ENCODE measurements at regions not wholly inside any gene's neighbourhood (a gene's known extent, or its start where the extent isn't known, plus 50 kb on each side); places are given as distances from the start of the nearest gene placed in this dataset.

DNA sequence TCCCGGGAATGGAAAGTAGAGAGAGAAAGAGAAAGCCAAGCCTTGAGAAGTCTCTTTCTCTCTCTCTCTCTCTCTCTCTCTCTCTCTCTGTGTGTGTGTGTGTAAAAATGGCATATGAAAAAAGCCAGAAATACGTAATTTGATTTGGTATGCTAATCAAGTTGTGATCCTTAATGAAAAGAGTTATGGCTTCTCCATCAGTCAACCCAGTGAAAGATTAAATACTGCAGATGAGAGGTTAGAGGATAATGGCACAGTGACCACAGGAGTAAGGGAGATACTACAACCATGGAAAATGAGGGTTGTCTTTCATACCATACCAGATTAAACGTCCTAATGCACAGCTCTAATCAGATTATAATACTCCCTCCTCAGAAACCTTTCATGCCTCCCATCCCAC, 193.5 kb upstream of the SOX2 start:
- TF ChIP-seq, protein P1, sequence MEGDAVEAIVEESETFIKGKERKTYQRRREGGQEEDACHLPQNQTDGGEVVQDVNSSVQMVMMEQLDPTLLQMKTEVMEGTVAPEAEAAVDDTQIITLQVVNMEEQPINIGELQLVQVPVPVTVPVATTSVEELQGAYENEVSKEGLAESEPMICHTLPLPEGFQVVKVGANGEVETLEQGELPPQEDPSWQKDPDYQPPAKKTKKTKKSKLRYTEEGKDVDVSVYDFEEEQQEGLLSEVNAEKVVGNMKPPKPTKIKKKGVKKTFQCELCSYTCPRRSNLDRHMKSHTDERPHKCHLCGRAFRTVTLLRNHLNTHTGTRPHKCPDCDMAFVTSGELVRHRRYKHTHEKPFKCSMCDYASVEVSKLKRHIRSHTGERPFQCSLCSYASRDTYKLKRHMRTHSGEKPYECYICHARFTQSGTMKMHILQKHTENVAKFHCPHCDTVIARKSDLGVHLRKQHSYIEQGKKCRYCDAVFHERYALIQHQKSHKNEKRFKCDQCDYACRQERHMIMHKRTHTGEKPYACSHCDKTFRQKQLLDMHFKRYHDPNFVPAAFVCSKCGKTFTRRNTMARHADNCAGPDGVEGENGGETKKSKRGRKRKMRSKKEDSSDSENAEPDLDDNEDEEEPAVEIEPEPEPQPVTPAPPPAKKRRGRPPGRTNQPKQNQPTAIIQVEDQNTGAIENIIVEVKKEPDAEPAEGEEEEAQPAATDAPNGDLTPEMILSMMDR (IDR thresholded peaks at IDR 0.05; ENCODE audit: borderline replicate concordance, extremely low read depth, low read length, poor library complexity, severe bottlenecking), result no peak
- TF ChIP-seq EZH2 (IDR thresholded peaks at IDR 0.05; ENCODE audit: borderline replicate concordance, low read depth, low read length, severe bottlenecking), result no peak
